ENCODE measurements at regions not wholly inside any gene's neighbourhood (a gene's known extent, or its start where the extent isn't known, plus 50 kb on each side); places are given as distances from the start of the nearest gene placed in this dataset.

DNA sequence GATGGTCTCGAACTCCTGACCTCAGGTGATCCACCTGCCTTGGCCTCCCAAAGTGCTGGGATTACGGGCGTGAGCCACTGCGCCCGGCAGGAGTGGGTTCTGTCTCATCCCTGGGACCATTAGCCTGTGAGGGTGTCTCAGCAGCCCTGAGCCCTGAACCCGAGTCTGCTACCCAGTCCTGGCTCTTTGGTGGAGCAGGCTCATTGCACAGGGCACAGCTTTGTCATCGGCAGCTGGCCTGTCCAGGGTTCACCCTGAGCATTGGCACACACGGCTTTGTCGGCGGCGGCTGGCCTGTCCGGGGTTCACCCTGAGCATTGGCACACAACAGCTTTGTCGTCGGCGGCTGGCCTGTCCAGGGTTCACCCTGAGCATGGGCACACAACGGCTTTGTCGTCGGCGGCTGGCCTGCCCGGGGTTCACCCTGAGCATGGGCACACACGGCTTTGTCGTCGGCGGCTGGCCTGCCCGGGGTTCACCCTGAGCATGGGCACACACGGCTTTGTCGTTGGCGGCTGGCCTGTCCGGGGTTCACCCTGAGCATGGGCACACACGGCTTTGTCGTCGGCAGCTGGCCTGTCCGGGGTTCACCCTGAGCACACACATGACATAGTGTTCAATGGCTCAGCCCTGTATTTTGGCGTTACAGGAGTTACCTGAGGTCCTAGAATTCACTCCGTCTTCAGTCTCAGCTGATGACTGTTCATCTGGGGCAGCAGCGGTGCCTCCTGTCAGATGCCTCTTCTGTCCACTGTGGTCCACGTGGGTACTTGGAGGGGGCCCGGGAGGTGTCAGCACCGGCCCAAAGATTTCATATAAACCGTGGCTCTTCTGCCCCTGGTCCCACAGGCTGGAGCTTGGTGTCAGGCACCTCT, 1082.5 kb downstream of the BRD1 start:
- TF ChIP-seq, protein P1, sequence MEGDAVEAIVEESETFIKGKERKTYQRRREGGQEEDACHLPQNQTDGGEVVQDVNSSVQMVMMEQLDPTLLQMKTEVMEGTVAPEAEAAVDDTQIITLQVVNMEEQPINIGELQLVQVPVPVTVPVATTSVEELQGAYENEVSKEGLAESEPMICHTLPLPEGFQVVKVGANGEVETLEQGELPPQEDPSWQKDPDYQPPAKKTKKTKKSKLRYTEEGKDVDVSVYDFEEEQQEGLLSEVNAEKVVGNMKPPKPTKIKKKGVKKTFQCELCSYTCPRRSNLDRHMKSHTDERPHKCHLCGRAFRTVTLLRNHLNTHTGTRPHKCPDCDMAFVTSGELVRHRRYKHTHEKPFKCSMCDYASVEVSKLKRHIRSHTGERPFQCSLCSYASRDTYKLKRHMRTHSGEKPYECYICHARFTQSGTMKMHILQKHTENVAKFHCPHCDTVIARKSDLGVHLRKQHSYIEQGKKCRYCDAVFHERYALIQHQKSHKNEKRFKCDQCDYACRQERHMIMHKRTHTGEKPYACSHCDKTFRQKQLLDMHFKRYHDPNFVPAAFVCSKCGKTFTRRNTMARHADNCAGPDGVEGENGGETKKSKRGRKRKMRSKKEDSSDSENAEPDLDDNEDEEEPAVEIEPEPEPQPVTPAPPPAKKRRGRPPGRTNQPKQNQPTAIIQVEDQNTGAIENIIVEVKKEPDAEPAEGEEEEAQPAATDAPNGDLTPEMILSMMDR (IDR thresholded peaks at IDR 0.05; ENCODE audit: low read depth, low read length, missing control alignments) = no peak
- H3K4me3 ChIP-seq (ENCODE audit: low read depth, low read length) = no peak overlapping the region
- no peak for DNase-seq (ENCODE audit: low read depth)

DNA sequence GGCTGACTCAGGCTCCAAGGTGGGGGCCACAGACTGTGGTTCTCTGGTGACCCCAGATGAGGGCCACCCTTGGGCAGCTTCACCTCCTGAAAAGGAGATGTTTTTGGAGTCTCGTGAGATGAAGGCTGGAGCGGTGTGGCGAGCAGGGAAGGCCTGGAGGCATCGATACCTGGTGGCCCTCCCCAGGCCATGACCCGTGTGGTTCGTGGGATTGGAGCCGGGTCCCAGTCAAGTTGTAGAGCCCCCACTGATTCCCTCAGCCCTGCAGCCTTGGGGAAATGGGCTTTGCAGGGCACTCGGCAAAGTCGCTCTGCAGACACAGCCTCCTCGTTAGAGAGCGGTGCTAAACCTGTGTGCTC, 1083.4 kb downstream of the BRD1 start:
- H3K4me3 ChIP-seq (ENCODE audit: low read depth, low read length) = no peak overlapping the region
- TF ChIP-seq, protein P1 (IDR thresholded peaks at IDR 0.05; ENCODE audit: low read depth, low read length, missing control alignments) = no peak
- no peak for DNase-seq (ENCODE audit: low read depth)

DNA sequence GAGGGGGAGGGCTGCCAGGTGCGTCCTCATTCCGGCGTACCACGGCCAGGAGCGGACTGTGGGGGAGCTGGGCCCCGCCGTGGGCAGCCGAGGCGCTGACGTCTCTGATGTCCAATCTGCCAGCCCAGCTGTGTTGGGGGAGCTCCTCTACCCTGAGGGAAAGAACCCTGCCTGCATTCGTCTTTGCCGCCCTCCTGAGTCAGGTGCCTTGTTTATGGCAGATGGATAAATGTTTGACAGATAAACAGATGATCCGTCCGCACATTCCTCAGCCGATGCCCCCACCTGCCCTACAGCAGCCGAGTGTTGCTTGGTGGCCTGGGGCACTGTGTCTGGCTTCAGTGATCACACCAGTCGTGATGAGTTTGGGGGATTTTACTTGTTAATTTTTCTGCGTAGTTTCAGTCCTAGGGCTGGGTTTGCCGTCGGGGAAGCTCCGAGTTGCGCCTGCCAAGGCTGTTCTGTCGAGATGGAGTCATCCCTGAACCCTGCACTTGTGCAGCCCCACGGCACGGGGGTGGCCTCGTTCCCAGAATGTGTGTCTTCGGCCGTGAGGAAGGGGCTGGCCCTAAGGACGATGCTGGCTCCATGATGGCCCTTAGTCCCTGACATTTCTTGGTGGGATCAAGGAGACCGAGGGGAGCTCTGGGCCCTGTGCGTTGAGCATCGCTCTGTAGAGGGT, 1083.9 kb downstream of the BRD1 start:
- no peak overlapping the region for H3K4me3 ChIP-seq (ENCODE audit: low read depth, low read length)
- no peak for DNase-seq (ENCODE audit: low read depth)
- TF ChIP-seq, protein P1 (IDR thresholded peaks at IDR 0.05; ENCODE audit: low read depth, low read length, missing control alignments) = no peak

DNA sequence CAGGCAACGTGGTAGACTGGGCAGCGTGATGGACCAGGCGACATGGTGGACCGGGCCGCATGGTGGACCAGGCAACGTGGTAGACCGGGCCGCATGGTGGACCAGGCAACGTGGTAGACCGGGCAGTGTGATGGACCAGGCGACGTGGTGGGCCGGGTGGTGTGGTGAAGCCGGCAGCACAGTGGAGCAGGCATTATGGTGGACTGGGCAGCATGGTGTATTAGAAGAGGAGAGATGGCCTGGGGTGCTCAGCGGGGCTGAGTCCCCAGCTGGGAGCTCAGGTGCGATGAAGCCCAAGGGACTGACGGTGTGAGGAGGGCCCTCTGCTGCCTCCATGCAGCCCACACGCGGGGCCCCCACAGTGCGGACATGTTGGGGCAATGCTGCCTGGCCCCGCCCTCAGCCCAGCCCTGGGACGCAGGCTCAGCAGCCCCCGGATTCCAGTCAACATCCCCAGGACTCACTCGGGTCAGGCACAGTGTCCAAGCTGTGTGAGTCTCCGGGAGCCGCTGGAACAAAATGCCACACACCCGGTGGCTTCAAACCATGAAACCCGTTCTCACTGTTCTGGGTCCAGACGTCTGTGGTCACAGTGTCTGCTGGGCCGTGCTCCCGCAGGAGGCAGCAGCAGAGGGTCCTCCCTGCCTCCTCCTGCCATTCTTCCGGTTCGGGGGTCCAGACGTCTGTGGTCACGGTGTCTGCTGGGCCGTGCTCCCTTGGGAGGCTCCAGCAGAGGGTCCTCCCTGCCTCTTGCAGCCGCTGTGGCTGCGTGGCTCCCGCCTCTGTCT, 1084.9 kb downstream of the BRD1 start:
- TF ChIP-seq, protein P1 (IDR thresholded peaks at IDR 0.05; ENCODE audit: low read depth, low read length, missing control alignments) = no peak
- no peak for DNase-seq (ENCODE audit: low read depth)

DNA sequence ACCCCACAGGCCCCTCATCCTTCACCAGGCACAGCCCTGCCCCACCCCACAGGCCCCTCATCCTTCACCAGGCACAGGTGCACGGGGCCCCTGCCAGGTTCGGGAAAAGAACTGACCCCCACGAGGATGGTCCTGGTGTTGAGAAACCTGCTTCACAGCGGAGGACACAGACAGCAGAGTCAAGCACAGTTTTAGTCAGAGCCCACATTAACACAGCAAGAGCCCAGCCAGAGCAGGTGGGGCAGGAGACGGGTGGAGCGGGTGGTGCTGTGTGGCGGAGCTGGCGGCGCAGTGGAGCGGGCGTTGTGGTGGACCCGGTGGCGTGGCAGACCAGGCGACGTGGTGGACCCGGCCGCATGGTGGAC, 1085.5 kb downstream of the BRD1 start:
- no peak overlapping the region for H3K4me3 ChIP-seq (ENCODE audit: low read depth, low read length)
- TF ChIP-seq, protein P1 (IDR thresholded peaks at IDR 0.05; ENCODE audit: low read depth, low read length, missing control alignments) = no peak
- no peak for DNase-seq (ENCODE audit: low read depth)

More for the DNA sequence above, 1084.9 kb downstream of the BRD1 start:
- H3K4me3 ChIP-seq (ENCODE audit: low read depth, low read length) = no peak overlapping the region

DNA sequence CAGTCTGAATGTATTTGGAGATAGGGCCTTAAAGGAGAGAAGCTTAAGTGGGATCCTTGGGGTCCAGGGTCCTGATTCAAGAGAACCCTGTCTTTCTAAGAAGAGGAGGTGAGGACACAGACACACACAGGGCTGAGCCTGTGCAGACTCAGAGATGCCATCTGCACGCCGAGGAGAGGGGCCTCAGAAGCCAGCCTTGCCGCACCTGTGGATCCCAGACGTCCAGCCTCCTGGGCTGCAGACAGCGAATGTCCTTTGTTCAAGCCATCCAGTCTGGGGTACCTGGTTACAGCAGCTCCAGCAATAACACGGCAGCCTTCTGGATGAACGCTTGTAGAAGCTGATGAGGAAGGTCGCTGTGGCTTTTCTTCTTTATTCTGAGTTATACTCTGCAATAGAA, 1086.1 kb downstream of the BRD1 start:
- H3K4me3 ChIP-seq (ENCODE audit: low read depth, low read length) = no peak overlapping the region
- TF ChIP-seq, protein P1 (IDR thresholded peaks at IDR 0.05; ENCODE audit: low read depth, low read length, missing control alignments) = no peak
- no peak for DNase-seq (ENCODE audit: low read depth)
